Stimulated activated naive CD8-positive, alpha-beta T cell treated with anti-CD3 and anti-CD28 coated beads, Interleukin-15, amount 100 ng/mL, for 72 hours (primary cell): ENCODE measurements at regions not wholly inside any gene's neighbourhood (a gene's known extent, or its start where the extent isn't known, plus 50 kb on each side); places are given as distances from the start of the nearest gene placed in this dataset.

ENCODE experiments used
- ATAC-seq: fragments of 150-1000 bp; cut with Tn5 transposase; 2 replicates; pipeline ENCODE4 v1.10.0; 2021; ENCODE audit warnings: mild to moderate bottlenecking, moderate library complexity
- DNase-seq, 2 donors: peaks; one replicate each; pipeline ENCODE4 v3.0.0; 2021 to 2022
- H3K27ac Mint-ChIP-seq, 2 donors: one replicate each; pipeline ENCODE4 v1.8.0; 2022; ENCODE audit warnings: mild to moderate bottlenecking in 2 of 2, mixed read lengths in 2 of 2, moderate library complexity in 2 of 2
- H3K27me3 Mint-ChIP-seq: one replicate; pipeline ENCODE4 v1.8.0; 2022; ENCODE audit warnings: mixed read lengths
- H3K4me1 Mint-ChIP-seq: one replicate; pipeline ENCODE4 v1.8.0; 2022; ENCODE audit warnings: mild to moderate bottlenecking, mixed read lengths
- H3K4me3 Mint-ChIP-seq, 2 donors: one replicate each; pipeline ENCODE4 v1.8.0; 2022; ENCODE audit warnings: mild to moderate bottlenecking in 2 of 2, mixed read lengths in 2 of 2, moderate library complexity in 1 of 2
- H3K9me3 Mint-ChIP-seq, 2 donors: one replicate each; pipeline ENCODE4 v1.8.0; 2022; ENCODE audit warnings: mixed read lengths in 2 of 2

GRCh38 chrX:39745818-39746217 is 351.9 kb downstream of the BCOR start:
- peaks cover 9% of the 10 kb centered on the region for H3K4me1 Mint-ChIP-seq
- ATAC-seq (no peak), DNase-seq (no peak)

GRCh38 chrX:39749135-39749534 is 348.6 kb downstream of the BCOR start:
- Mint-ChIP-seq H3K9me3 (no peaks in the 10 kb centered on the region), H3K27me3 (no peaks in the 10 kb centered on the region), H3K4me3 (no peak overlapping the region), H3K4me1 (peaks cover 20% of the 10 kb centered on the region), H3K27ac (no peak overlapping the region)
- no peak for DNase-seq
- ATAC-seq, result no peak

More at GRCh38 chrX:39745818-39746217, 351.9 kb downstream of the BCOR start:
- Mint-ChIP-seq H3K27me3 (no peaks in the 10 kb centered on the region), H3K9me3 (no peaks in the 10 kb centered on the region), H3K4me3 (no peak overlapping the region), H3K27ac (no peak overlapping the region)

GRCh38 chrX:39749728-39750127 is 348.0 kb downstream of the BCOR start:
- Mint-ChIP-seq H3K4me3 (no peak overlapping the region), H3K4me1 (peaks cover 20% of the 10 kb centered on the region), H3K9me3 (no peaks in the 10 kb centered on the region), H3K27ac (no peak overlapping the region), H3K27me3 (no peaks in the 10 kb centered on the region)
- DNase-seq (no peak), ATAC-seq (no peak)

- peaks cover 20% of the 10 kb centered on the region for H3K4me1 Mint-ChIP-seq
- H3K27me3 Mint-ChIP-seq, result no peaks in the 10 kb centered on the region
- ATAC-seq, result no peak
- DNase-seq, result no peak
- no peaks in the 10 kb centered on the region for H3K9me3 Mint-ChIP-seq
- H3K27ac Mint-ChIP-seq, result no peak overlapping the region
- no peak overlapping the region for H3K4me3 Mint-ChIP-seq
Observed at GRCh38 chrX:39750256-39750790, 347.4 kb downstream of the BCOR start.

GRCh38 chrX:39750848-39751247 is 346.9 kb downstream of the BCOR start:
- no peak overlapping the region for H3K4me3 Mint-ChIP-seq
- H3K27me3 Mint-ChIP-seq, result no peaks in the 10 kb centered on the region
- DNase-seq (no peak), ATAC-seq (peak; percentile 52)
- H3K9me3 Mint-ChIP-seq, result no peaks in the 10 kb centered on the region
- peaks cover 20% of the 10 kb centered on the region for H3K4me1 Mint-ChIP-seq
- H3K27ac Mint-ChIP-seq, result no peak overlapping the region

GRCh38 chrX:39752815-39753214 is 344.9 kb downstream of the BCOR start:
- Mint-ChIP-seq H3K4me1 (peaks cover 20% of the 10 kb centered on the region), H3K27me3 (no peaks in the 10 kb centered on the region), H3K4me3 (no peak overlapping the region), H3K27ac (no peak overlapping the region), H3K9me3 (no peaks in the 10 kb centered on the region)
- no peak for ATAC-seq
- no peak for DNase-seq

- H3K4me3 Mint-ChIP-seq, result no peak overlapping the region
- H3K27me3 Mint-ChIP-seq, result no peaks in the 10 kb centered on the region
- H3K4me1 Mint-ChIP-seq, result peaks cover 20% of the 10 kb centered on the region
- peak overlapping the region in 1 of 2 donors; percentile 52 for H3K27ac Mint-ChIP-seq
- H3K9me3 Mint-ChIP-seq, result no peaks in the 10 kb centered on the region
- ATAC-seq (no peak), DNase-seq (no peak)
Observed at GRCh38 chrX:39753293-39753996, 344.3 kb downstream of the BCOR start.

GRCh38 chrX:39755143-39756032 is 342.4 kb downstream of the BCOR start:
- H3K4me3 Mint-ChIP-seq, result no peak overlapping the region
- ATAC-seq (no peak), DNase-seq (no peak)
- no peaks in the 10 kb centered on the region for H3K9me3 Mint-ChIP-seq
- no peak overlapping the region for H3K27ac Mint-ChIP-seq
- peaks cover 23% of the 10 kb centered on the region for H3K4me1 Mint-ChIP-seq
- no peaks in the 10 kb centered on the region for H3K27me3 Mint-ChIP-seq

GRCh38 chrX:39756086-39756883 is 341.5 kb downstream of the BCOR start:
- no peaks in the 10 kb centered on the region for H3K27me3 Mint-ChIP-seq
- DNase-seq, result no peak
- no peak overlapping the region for H3K4me3 Mint-ChIP-seq
- no peaks in the 10 kb centered on the region for H3K9me3 Mint-ChIP-seq
- H3K27ac Mint-ChIP-seq, result no peak overlapping the region
- ATAC-seq, result no peak
- H3K4me1 Mint-ChIP-seq, result peaks cover 26% of the 10 kb centered on the region

- H3K4me3 Mint-ChIP-seq, result no peak overlapping the region
- H3K27ac Mint-ChIP-seq, result no peak overlapping the region
- peaks cover 34% of the 10 kb centered on the region for H3K4me1 Mint-ChIP-seq
- ATAC-seq (no peak), DNase-seq (no peak)
- H3K27me3 Mint-ChIP-seq, result no peaks in the 10 kb centered on the region
- no peaks in the 10 kb centered on the region for H3K9me3 Mint-ChIP-seq
Observed at GRCh38 chrX:39757971-39758370, 339.8 kb downstream of the BCOR start.

GRCh38 chrX:39758791-39759525 is 338.8 kb downstream of the BCOR start:
- H3K9me3 Mint-ChIP-seq, result no peaks in the 10 kb centered on the region
- DNase-seq (no peak), ATAC-seq (no peak)
- H3K27me3 Mint-ChIP-seq, result no peaks in the 10 kb centered on the region
- no peak overlapping the region for H3K4me3 Mint-ChIP-seq
- H3K4me1 Mint-ChIP-seq, result peaks cover 29% of the 10 kb centered on the region
- H3K27ac Mint-ChIP-seq, result no peak overlapping the region

GRCh38 chrX:39759526-39760224 is 338.1 kb downstream of the BCOR start:
- peaks cover 33% of the 10 kb centered on the region for H3K4me1 Mint-ChIP-seq
- no peaks in the 10 kb centered on the region for H3K9me3 Mint-ChIP-seq
- DNase-seq (no peak), ATAC-seq (no peak)
- H3K27ac Mint-ChIP-seq, result no peak overlapping the region
- peak overlapping the region in 1 of 2 donors; percentile 37 for H3K4me3 Mint-ChIP-seq
- H3K27me3 Mint-ChIP-seq, result no peaks in the 10 kb centered on the region

GRCh38 chrX:39760930-39761329 is 336.8 kb downstream of the BCOR start:
- no peaks in the 10 kb centered on the region for H3K27me3 Mint-ChIP-seq

GRCh38 chrX:39762266-39762841 is 335.4 kb downstream of the BCOR start:
- DNase-seq, result no peak
- H3K27ac Mint-ChIP-seq, result no peak overlapping the region

More at GRCh38 chrX:39760930-39761329, 336.8 kb downstream of the BCOR start:
- no peak for DNase-seq
- H3K27ac Mint-ChIP-seq, result peak overlapping the region; percentile 49 to 76
- peaks cover 45% of the 10 kb centered on the region for H3K4me1 Mint-ChIP-seq
- no peak overlapping the region for H3K4me3 Mint-ChIP-seq
- no peaks in the 10 kb centered on the region for H3K9me3 Mint-ChIP-seq
- ATAC-seq, result peak; percentile 70

More at GRCh38 chrX:39762266-39762841, 335.4 kb downstream of the BCOR start:
- ATAC-seq, result no peak
- Mint-ChIP-seq H3K4me1 (peaks cover 54% of the 10 kb centered on the region), H3K9me3 (no peaks in the 10 kb centered on the region), H3K4me3 (no peak overlapping the region), H3K27me3 (no peaks in the 10 kb centered on the region)
